DMS 273 (cell line): ENCODE measurements at regions not wholly inside any gene's neighbourhood (a gene's known extent, or its start where the extent isn't known, plus 50 kb on each side); places are given as distances from the start of the nearest gene placed in this dataset.

Experiments
- DNase-seq: peaks from one replicate; lab custom pipeline; 2025; ENCODE audit not compliant: unreplicated experiment; lab: John Stamatoyannopoulos, UW

DNA sequence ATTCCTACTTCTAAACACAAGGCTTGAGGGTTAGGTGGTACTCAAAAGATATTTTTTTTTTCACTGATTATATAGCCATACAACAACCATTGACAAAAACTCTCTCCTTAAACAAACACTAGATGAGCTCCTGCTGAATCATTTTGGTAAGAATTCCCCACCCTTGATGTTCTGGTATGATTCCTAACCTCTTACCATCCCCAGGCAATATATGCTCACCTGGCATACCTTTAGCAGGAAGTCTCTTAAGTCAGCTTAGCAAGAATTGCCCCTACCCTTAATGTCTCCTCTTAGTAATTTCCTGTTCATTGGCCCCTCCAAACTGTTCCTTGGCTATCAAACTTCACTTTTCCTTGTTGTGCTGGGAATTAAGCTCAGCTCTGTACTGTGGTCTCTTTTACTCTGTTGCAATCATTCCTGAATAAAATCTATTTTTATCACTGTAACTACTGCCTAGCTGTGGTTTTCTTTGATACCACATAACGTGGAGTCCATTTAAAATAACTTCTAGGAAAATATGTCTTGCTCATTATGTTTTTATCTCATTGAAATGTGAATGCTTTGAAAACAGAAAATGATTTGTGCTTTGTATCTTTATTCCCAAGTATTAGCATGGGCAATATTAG, 712.6 kb downstream of the SLC16A7 start:
- DNase-seq, result no peak

DNA sequence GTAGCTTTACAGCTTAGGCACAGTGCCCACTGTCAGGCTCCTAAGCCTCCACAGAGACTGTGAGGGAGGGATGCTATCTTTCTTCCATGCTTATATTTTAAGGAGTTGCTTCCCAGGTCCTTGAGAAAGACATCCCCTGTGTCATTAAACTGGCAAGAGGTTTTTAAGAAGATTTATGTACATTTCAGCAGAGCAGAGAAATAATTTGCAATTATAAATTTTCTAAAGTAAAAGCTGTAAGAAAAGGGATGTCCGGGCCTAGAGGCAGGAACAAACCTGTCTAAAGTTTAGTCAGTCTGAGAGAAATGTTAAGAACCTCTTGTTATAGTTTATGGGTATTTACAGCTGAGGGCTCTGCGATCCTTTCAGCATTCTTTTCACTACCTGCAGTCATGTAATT, 716.1 kb downstream of the SLC16A7 start:
- DNase-seq, result no peak

DNA sequence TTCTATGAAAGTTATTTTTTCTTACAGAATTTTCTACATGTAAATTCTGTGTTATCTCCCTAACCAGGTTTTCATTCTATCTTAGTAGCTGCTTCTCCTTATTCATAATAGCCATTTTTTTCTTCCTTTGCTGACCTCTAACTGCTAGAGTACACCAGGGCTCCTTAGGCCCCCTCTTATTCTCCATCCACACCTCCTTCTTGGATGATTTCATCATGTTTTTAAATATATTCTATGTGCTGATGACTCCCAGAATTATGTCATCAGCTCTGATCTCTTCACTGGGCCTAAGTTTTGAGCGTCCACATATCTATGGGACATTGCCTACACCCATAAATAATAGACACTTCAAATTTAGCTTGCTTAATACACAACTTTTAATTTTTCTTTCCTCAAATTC, 721.5 kb downstream of the SLC16A7 start:
- DNase-seq, result no peak

DNA sequence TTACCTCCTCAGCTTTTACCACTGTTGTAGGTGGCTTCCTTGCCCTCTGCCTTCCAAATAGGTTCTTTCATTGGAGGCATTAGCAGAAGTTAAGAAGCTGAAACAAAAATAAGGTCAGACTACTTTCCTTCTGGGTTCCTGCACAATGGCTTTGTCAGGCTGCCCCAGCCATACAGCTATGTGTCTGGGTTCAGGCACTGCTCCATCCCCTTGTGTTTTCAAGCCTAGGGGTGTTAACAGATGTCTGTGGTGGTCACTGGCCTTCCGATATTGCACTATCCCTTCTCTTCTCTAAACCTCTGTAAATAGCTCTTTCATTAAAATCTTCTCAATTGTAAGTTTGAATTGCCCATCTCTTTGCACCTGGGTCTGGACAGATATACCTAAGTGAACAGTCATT, 728.9 kb downstream of the SLC16A7 start:
- no peak for DNase-seq

DNA sequence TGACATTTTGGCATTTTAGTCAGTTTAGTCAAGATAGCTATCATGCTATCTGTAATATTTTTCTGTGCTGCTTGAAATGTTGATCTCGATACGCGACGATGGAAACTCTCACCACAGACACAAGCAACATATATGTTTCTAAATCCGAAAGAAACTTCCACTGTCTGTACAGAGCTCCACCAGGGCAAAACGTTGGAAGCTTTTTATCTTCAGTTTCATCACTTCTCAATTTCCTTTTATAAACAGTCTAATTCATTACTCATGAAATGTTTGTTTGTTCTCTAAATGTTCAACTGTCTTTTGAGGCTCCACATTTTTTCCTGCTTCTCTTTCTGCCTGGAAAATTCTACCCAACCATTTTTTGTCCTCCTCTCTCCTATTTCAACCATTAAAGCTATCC, 737.6 kb downstream of the SLC16A7 start:
- DNase-seq, result no peak

DNA sequence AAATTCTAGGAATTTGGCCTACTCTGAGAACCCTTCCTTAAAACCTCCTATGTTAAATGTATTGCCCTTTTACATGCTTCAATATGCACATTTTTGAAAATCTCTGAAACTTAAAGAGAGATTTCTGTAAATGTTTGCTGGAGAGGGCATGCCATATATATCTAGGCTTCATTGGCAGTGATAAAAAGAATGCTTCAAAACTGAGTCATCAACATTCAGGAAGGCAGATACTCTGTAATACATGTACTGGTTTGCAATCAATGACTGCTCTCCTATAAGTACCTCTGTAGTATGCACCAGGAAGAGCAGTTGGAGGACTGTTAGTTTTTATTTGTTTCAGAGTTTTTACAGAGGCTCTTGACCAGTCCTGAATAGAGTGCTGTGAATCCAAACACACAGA, 739.9 kb downstream of the SLC16A7 start:
- no peak for DNase-seq

DNA sequence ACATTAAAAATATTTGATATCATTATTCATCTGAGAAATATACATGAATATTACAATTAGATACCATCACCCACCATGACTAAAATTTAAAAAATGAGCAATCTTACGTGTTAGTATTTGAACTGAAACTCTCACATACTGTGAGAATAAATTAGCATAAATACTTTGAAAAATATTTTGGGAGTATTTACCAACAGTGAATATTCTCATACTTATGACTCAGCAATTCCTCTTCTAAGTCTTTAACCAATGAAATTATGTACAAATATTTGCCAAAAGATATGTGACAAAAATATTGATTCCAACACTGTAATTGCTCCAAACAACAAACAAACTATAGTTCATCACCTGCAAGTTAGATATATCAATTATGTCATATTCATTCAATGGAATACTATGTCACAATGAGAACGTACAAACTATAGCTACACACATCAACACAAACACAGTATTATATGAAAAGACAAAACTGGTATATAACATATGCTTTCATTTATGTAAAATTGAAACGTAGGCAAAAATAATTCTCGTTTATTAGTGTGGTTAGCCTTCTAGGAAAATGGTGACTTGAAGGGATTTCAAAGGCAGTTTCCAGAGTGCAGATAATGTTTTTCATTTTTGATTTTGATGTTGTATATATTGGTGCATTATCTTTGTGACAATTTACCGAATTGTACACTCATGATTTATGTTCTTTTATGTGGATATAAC, 742.2 kb downstream of the SLC16A7 start:
- DNase-seq, result no peak

DNA sequence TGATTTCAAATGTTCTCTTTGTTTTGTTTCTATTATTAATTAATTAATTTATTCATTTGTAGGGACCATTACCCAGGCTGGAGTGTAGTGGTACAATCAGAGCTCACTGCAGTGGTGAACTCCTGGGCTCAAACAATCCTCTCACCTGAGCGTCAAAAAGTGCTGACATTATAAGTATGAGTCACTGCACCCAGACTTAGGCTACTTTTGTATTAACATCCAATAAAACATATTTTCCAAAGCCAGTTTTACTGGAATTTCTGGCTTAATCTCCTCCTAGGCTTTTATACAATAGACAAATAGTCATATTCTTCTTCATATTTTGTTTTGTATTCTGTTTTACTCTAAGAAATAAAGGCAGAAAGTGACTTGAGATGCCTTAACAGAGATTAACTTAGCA, 749.6 kb downstream of the SLC16A7 start:
- DNase-seq, result peak; percentile 5

DNA sequence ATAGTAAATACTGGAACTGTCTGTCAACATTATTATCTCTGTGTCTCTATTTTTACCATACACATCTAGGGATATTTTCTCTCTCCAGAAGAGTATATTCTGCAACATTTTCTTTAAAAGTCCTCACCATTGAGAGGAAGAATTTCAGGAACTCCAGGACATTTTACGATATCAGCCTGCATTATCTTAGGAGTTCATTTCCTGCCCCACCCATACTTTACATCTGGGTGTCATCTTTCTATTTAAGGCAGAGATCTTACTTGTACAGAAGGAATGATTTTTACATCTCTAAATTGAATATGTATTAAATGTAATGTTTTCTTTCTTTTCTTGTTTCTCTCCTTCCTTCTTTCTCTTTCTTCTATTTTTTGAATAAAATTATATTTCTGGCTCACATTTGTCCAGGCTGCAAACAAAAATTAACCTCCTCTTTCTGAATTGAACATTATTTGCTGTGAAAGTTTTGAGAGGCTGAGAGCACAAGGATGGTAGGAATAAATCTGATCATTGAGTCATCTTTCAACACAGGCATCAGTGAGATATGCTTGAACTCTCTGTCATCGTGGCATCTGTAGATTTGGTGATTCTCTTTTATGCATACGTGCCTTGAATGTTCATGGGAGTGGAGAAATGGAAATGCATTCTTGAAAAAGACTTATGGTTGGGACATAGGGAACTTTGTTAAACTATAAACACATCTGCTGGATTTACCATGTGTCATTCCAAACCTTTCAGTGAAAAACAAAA, 753.6 kb downstream of the SLC16A7 start:
- no peak for DNase-seq

DNA sequence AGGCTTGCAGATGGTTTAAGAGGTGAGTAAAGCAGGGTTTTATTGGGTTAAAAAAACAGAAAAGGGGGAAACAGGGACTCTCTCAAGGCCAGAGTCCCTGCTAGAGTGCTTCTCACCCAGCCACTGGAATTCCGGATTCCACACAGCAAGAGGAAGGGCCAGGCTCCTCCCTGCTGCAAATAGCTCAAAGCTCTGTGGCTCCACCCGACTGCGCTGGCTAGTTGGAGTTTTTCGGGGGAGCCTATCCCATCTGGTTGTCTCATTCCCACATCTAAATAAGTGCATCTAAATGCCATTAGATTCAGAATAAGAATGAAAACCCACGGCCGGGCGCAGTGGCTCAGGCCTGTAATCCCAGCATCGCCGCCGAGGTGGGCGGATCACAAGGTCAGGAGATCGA, 791.5 kb downstream of the SLC16A7 start:
- no peak for DNase-seq

DNA sequence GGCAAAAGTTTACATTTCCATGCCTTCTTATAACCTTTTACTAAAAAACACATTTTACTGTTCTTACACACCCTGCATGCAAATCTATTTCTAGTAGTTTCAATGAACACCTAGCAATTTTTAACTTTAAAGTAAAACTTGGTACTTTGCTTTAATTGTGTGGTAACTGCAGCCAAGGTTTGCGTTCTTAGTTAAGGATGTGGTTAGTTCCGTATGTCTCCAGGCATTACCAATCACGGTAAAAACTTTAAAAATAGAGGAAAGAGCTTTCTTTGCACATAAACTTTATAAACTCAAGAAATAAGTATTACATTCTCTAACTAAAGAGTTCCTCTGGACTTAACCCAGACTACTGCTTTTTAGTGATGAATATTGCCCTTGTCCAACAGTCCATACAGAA, 795.2 kb downstream of the SLC16A7 start:
- DNase-seq, result no peak

DNA sequence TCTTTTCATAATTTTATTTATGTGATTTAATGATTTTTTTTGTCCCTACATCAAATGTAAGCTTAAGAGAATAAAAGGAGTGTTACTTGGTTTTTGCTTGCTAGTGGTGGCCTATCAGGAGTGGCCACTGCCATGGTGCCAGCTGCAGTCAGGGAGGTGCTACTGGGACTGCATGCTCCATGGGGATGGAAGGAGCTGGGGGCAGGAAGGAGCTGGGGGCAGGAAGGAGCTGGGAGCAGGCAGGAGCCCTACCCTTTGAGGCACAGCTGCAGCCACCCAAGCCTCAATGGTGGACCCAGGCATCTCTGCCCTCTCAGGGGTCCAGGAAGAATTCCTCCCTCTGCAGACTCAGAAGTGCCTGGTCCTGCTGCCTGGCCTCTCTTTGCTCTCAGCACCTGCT, 796.0 kb downstream of the SLC16A7 start:
- DNase-seq, result no peak

DNA sequence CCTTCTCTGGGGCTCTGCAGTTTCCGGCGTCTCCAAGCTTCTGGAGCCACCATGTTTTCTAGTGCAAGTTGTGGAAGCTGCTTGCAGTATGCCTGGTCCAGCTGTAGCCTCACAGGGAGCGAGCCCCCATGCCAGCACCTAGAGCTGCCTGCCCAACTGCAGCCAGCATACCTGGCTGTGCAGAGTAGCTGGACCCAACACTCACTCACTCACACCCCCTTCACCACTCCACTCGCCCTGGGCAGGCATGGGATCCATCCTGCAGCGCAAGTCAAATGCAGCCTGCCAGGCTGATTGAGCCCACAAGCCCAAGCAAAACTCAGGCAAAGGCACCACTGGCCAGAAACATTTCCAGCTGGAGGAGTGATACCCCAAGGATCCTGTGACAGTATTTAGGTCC, 797.3 kb downstream of the SLC16A7 start:
- no peak for DNase-seq

DNA sequence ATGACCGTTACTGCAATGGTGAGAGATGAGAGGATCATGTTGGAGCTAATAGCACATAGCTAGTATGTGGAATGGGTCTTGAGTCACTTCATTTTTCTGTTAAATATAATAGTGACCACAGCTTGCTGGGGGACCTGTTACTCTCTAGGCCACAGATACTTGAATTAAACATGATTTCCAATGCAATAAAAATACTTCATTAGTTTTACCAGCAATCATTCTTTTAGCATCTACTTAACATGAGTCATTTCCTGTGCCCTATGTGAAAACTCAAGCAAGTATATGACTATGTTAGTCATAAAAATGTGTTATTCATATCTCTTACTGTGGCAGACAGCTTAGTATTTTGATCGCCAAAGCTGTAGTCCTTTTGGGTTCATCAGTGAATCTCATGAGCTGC, 798.8 kb downstream of the SLC16A7 start:
- no peak for DNase-seq

DNA sequence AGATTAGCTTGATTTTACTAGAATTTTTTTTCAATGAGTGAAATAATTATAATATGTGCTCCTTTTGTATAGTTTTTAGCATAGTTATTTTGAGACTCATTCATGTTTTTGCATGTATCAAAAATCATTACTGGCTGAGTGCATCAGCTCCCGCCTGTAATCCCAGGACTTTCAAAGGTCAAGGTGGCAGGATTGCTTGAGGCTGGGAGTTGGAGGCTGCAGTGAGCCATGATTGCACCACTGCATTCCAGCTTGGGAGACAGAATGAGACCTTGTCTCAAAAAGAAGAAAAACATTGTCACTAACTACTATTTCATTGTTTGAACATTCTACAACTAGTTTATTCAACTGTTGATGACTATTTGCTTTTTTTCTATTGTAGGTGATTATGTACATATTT, 802.7 kb downstream of the SLC16A7 start:
- DNase-seq, result no peak

DNA sequence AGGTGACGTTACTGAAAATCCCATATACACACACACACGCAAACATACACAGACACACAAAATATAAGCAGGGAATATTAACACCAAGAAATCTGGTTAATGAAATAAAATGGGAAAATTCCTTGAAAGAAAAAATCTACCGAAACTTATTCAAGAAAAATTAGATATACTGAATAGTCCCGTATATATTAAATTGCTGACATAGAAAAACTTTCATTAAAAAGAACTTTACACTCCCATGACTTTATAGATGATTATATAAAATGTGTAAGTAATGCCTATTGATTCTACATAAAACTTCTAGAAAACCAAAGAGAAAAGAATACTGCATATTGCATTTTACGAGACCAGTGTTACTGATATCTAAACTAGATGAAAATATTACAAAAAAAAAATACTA, 803.2 kb downstream of the SLC16A7 start:
- DNase-seq, result no peak

DNA sequence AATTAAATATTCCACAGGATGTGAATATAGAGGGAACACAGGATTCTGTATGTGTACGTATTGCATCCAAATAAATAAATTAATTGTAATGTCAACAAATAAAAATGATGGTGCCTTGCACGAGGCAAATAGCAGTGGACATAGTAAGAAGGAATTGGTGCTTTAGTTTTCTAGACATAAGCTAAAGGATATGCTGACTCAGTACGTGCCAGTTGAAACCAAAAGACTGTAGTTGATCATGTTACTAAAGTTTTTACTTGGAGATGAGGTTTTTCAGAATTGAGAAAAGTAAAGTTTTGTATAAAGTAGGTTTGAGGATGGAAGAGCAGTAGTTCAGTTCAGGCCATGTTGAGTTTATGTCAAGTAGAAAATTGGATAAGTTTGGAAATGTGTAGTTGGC, 807.2 kb downstream of the SLC16A7 start:
- no peak for DNase-seq

DNA sequence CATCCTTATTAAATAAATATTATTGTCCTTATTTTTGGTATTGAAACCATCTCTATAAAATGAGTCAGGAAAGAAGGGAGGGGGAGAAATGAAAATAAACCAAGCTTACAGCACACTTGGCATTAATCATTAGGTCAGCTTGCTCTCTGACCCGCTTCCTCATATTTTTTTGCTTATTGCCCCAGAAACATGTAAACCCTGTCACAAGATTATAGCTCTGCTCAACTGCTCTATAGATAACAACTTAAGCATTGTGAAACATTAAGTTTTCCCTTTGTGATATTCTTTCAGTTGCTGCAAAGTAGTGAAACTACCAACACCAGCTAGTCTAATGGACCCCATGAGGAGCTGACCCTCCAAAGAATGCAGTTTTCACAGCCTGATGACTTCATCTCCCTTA, 819.5 kb downstream of the SLC16A7 start:
- DNase-seq, result no peak

DNA sequence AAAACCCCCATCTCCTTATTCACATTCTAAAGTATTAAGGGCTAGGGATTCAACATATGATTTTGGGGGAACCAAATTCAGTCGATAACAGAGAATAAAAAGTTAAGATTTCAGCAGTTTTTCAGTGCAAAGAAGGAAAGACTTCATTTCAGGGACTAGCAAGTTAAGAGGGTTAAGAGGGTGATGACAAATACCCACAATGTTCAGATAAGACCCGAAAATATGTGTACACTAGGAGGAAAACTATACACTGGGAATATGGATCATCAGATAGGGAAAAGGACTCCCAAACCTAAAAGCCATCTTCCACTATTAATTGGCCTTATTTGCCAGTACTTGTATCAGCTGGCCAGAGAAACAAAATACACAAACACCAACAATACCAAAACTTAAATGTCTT, 824.2 kb downstream of the SLC16A7 start:
- no peak for DNase-seq

DNA sequence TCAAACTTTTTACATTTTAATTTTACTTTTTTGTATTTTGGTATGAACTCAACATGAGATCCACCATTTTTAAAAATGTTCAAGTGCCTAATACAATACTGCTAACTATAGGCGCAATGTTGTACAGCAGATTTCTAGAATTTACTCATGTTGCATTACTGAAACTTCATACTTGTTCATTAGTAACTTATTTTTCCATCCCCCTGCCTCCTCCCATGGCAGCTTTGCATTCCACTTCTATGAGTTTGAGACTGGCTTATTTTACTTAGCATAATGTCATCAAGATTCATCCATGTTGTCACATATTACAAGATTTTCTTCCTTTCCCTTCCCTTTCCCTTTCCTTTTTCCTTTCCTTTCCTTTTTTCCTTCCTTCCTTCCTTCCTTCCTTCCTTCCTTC, 825.9 kb downstream of the SLC16A7 start:
- DNase-seq, result peak; percentile 1

DNA sequence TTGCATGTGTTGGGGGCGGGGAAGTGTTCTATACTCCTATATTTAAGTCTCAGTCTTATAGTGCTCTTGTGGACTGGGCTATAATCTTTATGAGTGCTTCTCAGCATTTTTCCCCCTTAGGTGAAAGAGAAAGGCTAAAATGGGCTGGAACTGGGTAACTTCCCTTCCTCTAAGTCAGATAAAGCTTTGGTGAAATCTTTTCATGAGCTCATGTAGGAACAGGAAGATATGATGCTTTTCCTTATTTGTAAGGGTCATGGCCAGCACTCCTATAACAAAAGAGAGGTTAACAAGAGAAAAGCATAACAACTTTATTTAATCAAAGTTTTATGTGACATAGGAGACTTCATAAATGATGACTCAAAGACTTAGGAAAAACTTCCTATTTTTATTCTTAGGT, 841.5 kb downstream of the SLC16A7 start:
- DNase-seq, result no peak

DNA sequence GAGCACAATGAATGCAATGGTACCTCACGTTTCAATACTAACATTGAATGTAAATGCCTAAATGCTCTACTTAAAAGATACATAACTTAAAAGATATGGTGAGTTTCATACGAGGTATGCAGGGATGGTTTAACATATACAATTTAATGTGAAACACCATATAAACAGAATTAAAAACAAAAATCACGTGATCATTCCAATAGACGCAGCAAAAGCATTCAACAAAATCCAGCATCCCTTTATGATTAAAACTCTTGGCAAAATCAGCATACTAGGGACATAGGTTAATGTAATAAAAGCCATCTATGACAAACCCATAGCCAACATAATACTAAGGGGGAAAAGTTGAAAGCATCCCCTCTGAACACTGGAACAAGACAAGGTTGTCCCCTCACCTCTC, 845.7 kb downstream of the SLC16A7 start:
- DNase-seq, result no peak
